ENCODE measurements at regions not wholly inside any gene's neighbourhood (a gene's known extent, or its start where the extent isn't known, plus 50 kb on each side); places are given as distances from the start of the nearest gene placed in this dataset.

DNA sequence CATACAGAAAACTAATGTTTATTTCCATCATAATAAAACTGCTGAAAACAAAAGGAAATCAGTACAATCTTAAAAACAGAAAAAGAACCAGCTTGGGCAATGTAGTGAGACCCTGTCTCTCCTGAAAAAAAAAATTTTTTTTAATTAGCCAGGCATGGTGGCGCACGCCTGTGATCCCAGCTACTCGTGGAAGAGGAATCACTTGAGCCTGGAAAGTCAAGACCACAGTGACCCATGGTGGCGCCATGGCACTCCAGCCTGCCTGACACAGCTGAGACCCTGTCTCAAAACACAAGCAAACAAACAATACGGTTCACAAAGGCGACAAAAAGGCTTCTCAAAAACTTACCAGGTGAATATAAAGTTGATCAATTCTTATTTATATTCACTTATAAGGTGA, 289.7 kb downstream of the BRD1 start:
- H3K4me3 ChIP-seq (ENCODE audit: low read depth, low read length), result no peak overlapping the region
- TF ChIP-seq, protein P1, sequence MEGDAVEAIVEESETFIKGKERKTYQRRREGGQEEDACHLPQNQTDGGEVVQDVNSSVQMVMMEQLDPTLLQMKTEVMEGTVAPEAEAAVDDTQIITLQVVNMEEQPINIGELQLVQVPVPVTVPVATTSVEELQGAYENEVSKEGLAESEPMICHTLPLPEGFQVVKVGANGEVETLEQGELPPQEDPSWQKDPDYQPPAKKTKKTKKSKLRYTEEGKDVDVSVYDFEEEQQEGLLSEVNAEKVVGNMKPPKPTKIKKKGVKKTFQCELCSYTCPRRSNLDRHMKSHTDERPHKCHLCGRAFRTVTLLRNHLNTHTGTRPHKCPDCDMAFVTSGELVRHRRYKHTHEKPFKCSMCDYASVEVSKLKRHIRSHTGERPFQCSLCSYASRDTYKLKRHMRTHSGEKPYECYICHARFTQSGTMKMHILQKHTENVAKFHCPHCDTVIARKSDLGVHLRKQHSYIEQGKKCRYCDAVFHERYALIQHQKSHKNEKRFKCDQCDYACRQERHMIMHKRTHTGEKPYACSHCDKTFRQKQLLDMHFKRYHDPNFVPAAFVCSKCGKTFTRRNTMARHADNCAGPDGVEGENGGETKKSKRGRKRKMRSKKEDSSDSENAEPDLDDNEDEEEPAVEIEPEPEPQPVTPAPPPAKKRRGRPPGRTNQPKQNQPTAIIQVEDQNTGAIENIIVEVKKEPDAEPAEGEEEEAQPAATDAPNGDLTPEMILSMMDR (IDR thresholded peaks at IDR 0.05; ENCODE audit: borderline replicate concordance, insufficient read depth, low read depth, low read length), result no peak

DNA sequence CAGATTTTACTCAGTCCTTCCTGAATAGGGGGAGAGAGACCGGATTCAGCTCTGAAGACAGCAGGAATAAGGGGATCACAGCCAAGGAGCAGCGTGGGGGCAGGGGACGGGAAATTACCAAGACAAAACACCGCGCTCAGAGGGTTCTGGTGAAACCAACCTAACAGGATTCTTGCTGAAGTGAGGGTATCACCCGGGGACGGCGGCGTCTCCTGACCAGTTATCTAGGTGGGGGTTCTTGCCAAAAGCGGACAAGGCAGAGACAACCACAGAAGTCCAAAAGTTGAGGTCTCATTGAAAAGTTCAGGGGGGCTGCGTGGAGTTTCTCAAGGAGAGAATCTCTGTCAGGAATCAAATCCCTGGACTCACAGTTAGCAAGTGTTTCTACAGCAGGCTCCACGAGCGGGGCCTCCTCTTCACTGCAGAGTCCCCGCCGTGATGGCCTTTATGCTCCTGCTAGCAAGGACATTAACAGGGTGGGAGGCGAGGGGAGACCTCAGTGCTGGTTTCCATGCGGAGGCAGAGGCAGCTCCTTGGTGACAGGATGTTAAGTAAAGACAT, 291.0 kb downstream of the BRD1 start:
- no peak overlapping the region for H3K4me3 ChIP-seq (ENCODE audit: low read depth, low read length)
- TF ChIP-seq, protein P1 (IDR thresholded peaks at IDR 0.05; ENCODE audit: borderline replicate concordance, insufficient read depth, low read depth, low read length), result no peak

DNA sequence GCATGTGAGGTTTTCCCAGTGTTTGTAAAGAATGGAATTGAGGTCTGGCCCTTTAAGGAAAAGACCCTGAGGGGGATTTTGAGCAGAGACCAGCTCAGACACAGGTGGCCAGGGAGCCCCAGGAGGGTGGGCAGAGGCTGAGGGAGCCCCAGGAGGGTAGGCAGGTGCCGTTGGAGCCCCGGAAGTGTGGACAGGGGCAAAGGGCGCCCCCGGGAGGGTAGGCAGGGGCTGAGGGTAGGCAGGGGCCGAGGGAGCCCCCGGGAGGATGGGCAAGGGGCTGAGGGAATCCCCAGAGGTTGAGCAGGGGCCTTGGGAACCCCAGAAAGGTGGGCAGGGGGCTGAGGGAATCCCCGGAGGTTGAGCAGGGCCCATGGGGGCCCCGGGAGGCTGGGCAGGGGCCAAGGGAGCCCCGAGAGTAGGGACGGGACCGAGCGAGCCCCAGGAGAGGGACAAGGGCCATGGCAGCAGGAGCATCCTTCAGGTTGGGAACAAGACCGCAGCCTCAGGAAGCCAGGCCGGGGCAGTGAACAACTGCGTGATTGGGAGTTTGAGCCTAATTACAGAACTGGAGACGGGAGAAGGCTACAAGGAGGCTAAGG, 292.0 kb downstream of the BRD1 start:
- TF ChIP-seq, protein P1 (IDR thresholded peaks at IDR 0.05; ENCODE audit: borderline replicate concordance, insufficient read depth, low read depth, low read length), result no peak
- H3K4me3 ChIP-seq (ENCODE audit: low read depth, low read length), result no peak overlapping the region

DNA sequence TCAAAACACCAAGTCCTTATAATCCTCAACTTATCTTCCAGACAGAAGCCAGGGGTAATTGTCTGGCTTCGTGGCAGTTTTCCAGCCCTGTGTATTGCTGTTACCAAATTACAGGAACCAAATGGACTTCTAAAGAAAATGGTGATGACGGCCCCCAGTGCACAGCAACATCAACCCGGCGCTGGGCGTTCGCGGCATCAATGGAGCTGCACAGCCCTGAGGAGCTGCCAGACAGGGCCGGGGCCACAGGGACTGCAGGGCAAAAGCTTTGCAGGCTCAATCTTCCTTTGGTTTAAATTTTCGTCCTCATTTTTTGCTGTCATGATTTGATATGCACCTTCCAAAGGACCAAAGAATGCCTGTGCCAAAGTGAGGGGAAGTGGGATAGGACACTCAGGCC, 292.5 kb downstream of the BRD1 start:
- TF ChIP-seq, protein P1 (IDR thresholded peaks at IDR 0.05; ENCODE audit: borderline replicate concordance, insufficient read depth, low read depth, low read length), result no peak
- H3K4me3 ChIP-seq (ENCODE audit: low read depth, low read length), result no peak overlapping the region

DNA sequence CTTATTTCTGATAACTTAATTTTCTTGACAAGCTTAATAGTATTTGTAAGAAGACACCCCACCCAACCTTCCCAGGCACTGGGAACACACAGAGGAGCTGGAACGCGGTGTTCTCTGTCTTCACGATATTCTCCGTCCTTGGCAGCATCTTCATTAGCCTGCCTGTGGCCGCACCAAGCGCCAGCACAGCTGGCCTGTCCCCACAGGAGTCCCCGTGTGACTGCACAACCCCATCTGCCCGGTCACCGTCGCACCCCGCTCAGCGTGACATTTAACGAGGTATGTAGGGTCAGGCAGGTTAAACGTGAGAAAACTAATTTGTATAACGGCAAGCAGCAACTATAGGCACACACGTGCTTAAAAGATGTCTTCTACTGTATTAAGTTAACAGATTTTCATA, 293.3 kb downstream of the BRD1 start:
- TF ChIP-seq, protein P1 (IDR thresholded peaks at IDR 0.05; ENCODE audit: borderline replicate concordance, insufficient read depth, low read depth, low read length), result no peak

DNA sequence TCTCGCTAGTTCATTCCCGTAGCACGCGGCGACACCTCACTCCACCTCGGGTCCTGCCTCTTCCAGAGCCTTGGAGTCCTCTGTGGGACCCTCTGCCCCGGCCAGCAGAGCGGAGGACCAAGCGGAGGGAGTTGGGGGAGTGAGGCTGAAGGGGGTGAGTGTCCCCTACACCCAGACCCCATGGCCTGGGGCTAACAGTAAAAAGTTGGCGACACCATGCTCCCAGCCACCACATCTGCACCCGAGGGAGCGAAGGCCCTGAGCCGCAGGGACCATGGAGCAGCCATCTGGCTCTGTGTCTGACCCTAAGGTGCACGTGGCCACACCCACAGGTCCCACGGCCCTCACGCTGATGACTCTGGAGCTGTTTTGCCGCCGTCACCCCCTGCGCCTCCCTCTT, 293.8 kb downstream of the BRD1 start:
- TF ChIP-seq, protein P1 (IDR thresholded peaks at IDR 0.05; ENCODE audit: borderline replicate concordance, insufficient read depth, low read depth, low read length), result no peak
- H3K4me3 ChIP-seq (ENCODE audit: low read depth, low read length), result no peak overlapping the region

More for the DNA sequence above, 293.3 kb downstream of the BRD1 start:
- no peak overlapping the region for H3K4me3 ChIP-seq (ENCODE audit: low read depth, low read length)
